ENCODE measurements at regions not wholly inside any gene's neighbourhood (a gene's known extent, or its start where the extent isn't known, plus 50 kb on each side); places are given as distances from the start of the nearest gene placed in this dataset.

GRCh38 chr4:4593596-4594284 lies 51.9 kb upstream of the STX18 start:
- no peak for TF ChIP-seq EZH2 (IDR thresholded peaks at IDR 0.05; ENCODE audit: borderline replicate concordance)
- no peak for TF ChIP-seq CTCF (IDR thresholded peaks at IDR 0.05; ENCODE audit: poor library complexity)
- no peak for TF ChIP-seq EZH2phosphoT487 (IDR thresholded peaks at IDR 0.05; ENCODE audit: low read depth, severe bottlenecking, unreplicated experiment)
- Histone ChIP-seq H3K4me2 (no peak overlapping the region), H3K9me2 (replicated peaks; ENCODE audit: insufficient read depth) (no peaks in the 10 kb centered on the region), H3K27ac (no peak overlapping the region), H3K79me2 (no peaks in the 10 kb centered on the region), H3K4me3 (no peak overlapping the region), H3K27me3 (no peaks in the 10 kb centered on the region), H2AFZ (no peak overlapping the region), H3K36me3 (replicated peaks; ENCODE audit: insufficient read depth, low read depth) (no peaks in the 10 kb centered on the region), H3K9me3 (ENCODE audit: low read depth) (no peaks in the 10 kb centered on the region), H4K20me1 (ENCODE audit: insufficient read depth, poor library complexity, severe bottlenecking) (no peaks in the 10 kb centered on the region), H3K4me1 (ENCODE audit: insufficient read depth) (no peaks in the 10 kb centered on the region)
- DNase-seq (ENCODE audit: low spot score): no peak
- WGBS (ENCODE audit: low lambda C conversion rate, missing lambda C conversion rate): 83% methylated on average over 11 of the region's 11 CpGs

GRCh38 chr4:4592414-4592813 lies 50.6 kb upstream of the STX18 start:
- no peak for DNase-seq (ENCODE audit: low spot score)
- H3K27ac ChIP-seq: no peak overlapping the region
- H3K4me2 ChIP-seq: no peak overlapping the region
- no peak overlapping the region for H2AFZ ChIP-seq
- no peaks in the 10 kb centered on the region for H3K4me1 ChIP-seq (ENCODE audit: insufficient read depth)
- no peaks in the 10 kb centered on the region for H3K9me3 ChIP-seq (ENCODE audit: low read depth)
- H3K27me3 ChIP-seq: no peaks in the 10 kb centered on the region
- no peak overlapping the region for H3K4me3 ChIP-seq
- H3K36me3 ChIP-seq (replicated peaks; ENCODE audit: insufficient read depth, low read depth): no peaks in the 10 kb centered on the region
- TF ChIP-seq EZH2phosphoT487 (IDR thresholded peaks at IDR 0.05; ENCODE audit: low read depth, severe bottlenecking, unreplicated experiment) (no peak), CTCF (IDR thresholded peaks at IDR 0.05; ENCODE audit: poor library complexity) (no peak), EZH2 (IDR thresholded peaks at IDR 0.05; ENCODE audit: borderline replicate concordance) (no peak)
- no peaks in the 10 kb centered on the region for H3K79me2 ChIP-seq
- WGBS (ENCODE audit: low lambda C conversion rate, missing lambda C conversion rate): 67% methylated on average over 4 of the region's 4 CpGs
- H4K20me1 ChIP-seq (ENCODE audit: insufficient read depth, poor library complexity, severe bottlenecking): no peaks in the 10 kb centered on the region
- no peaks in the 10 kb centered on the region for H3K9me2 ChIP-seq (replicated peaks; ENCODE audit: insufficient read depth)

Measured in hepatocyte (in vitro differentiated cells).